K562 (cell line): ENCODE measurements at regions not wholly inside any gene's neighbourhood (a gene's known extent, or its start where the extent isn't known, plus 50 kb on each side); places are given as distances from the start of the nearest gene placed in this dataset.

Source experiments
- ATAC-seq: fragments of 200-7000 bp; cut with Tn5 transposase; 3 replicates; pipeline ENCODE4 v1.9.1; 2020; ENCODE audit warnings: moderate library complexity
- BruUV-seq: library from RNA; stranded (reverse); fragments of 400-500 nt; replicated peaks from 2 replicates; lab custom pipeline; 2021; lab: Mats Ljungman, UMichigan
- CTCF ChIA-PET: fragments of 300-600 bp; formaldehyde crosslinking; extraction: SDS; loops from one replicate; lab custom pipeline; 2021; ENCODE audit warnings: low intra/inter-chr PET ratio; lab: Yijun Ruan, JAX
- POLR2A ChIA-PET: fragments of 300-600, 350-650 bp; sonication (Branson Sonifier 250); formaldehyde crosslinking; extraction: SDS; loops from one replicate; lab custom pipeline; 2021; ENCODE audit warnings: antibody characterized with exemption, inconsistent platforms; lab: Yijun Ruan, JAX
- DNase-seq, 4 experiments: peaks; one replicate each; pipeline versions ENCODE4 v3.0.0 to v3.0.0-alpha.2; 2011 to 2018; ENCODE audit warnings: low spot score in 3 of 4, mixed read lengths in 3 of 4; ENCODE audit errors: extremely low read depth in 1 of 4
- FAIRE-seq: peaks from 2 replicates; lab custom pipeline; 2011; peaks lifted over from hg19 to GRCh38; lab: Jason Lieb, UNC
- H2AFZ ChIP-seq: 2 replicates; pipeline ENCODE4 v1.6.0; 2011; ENCODE audit warnings: low read depth, low read length, control low read depth, inconsistent platforms
- H3K27ac ChIP-seq: fragments of 200-600 bp; 3 replicates; pipeline ENCODE4 v1.8.0; 2011; ENCODE audit warnings: low read depth, mild to moderate bottlenecking, control low read depth, inconsistent platforms, low read length, moderate library complexity, mixed read lengths; ENCODE audit errors: extremely low read depth
- H3K27me3 ChIP-seq, 2 experiments: fragments of 300-600 bp in 1 of 2; 2 replicates in 1 of 2; 3 replicates in 1 of 2; pipeline versions ENCODE4 v1.6.0 to v1.8.0; 2011; ENCODE audit warnings: inconsistent platforms in 2 of 2, low read length in 2 of 2, mild to moderate bottlenecking in 1 of 2, mixed read lengths in 1 of 2, moderate library complexity in 1 of 2; ENCODE audit not compliant: control insufficient read depth in 2 of 2, insufficient read depth in 2 of 2
- H3K36me3 ChIP-seq: fragments of 300-600 bp; 3 replicates; pipeline ENCODE4 v1.8.0; 2011; ENCODE audit warnings: mild to moderate bottlenecking, low read length, inconsistent platforms; ENCODE audit not compliant: control insufficient read depth, insufficient read depth
- H3K4me1 ChIP-seq, 2 experiments: fragments of 200-600 bp in 1 of 2; replicated peaks in 1 of 2; 2 replicates in 1 of 2; 3 replicates in 1 of 2; pipeline versions ENCODE4 v1.5.1 to v1.8.0; 2011; ENCODE audit warnings: inconsistent platforms in 2 of 2, low read length in 2 of 2, mild to moderate bottlenecking in 1 of 2, mixed read lengths in 1 of 2, moderate library complexity in 1 of 2; ENCODE audit not compliant: control insufficient read depth in 2 of 2, insufficient read depth in 2 of 2
- H3K4me2 ChIP-seq: 2 replicates; pipeline ENCODE4 v1.6.1; 2011; ENCODE audit warnings: low read length, control low read depth, inconsistent platforms, mixed read lengths; ENCODE audit not compliant: insufficient read depth
- H3K4me3 ChIP-seq: fragments of 200-600 bp; sonication (generic), shearing (Covaris generic); 2 replicates; pipeline ENCODE4 v1.5.1; 2016; ENCODE audit warnings: control low read depth, inconsistent platforms
- H3K79me2 ChIP-seq: fragments of 200-600 bp; 3 replicates; pipeline ENCODE4 v1.8.0; 2011; ENCODE audit warnings: low read length, inconsistent platforms; ENCODE audit not compliant: control insufficient read depth, insufficient read depth
- H3K9ac ChIP-seq, 2 experiments: 2 replicates each; pipeline versions ENCODE4 v1.6.0 to v1.6.1; 2011; ENCODE audit warnings: low read depth in 2 of 2, low read length in 2 of 2, control low read depth in 1 of 2, inconsistent platforms in 1 of 2, mild to moderate bottlenecking in 1 of 2, mixed read lengths in 1 of 2; ENCODE audit not compliant: insufficient read depth in 1 of 2
- H3K9me1 ChIP-seq: one replicate; pipeline ENCODE4 v1.6.0; 2011; ENCODE audit warnings: inconsistent platforms, mild to moderate bottlenecking, low read length, moderate library complexity; ENCODE audit not compliant: control insufficient read depth, insufficient read depth
- H3K9me3 ChIP-seq: replicated peaks from 2 replicates; pipeline ENCODE4 v1.5.1; 2011; ENCODE audit warnings: low read depth, low read length, inconsistent platforms; ENCODE audit not compliant: control insufficient read depth, insufficient read depth
- H4K20me1 ChIP-seq: replicated peaks from 2 replicates; pipeline ENCODE4 v1.6.1; 2011; ENCODE audit warnings: low read length, inconsistent platforms, mixed read lengths; ENCODE audit not compliant: control insufficient read depth, insufficient read depth
- CBX5 ChIP-seq: IDR thresholded peaks from 2 replicates; pipeline ENCODE4 v1.6.1; 2014; ENCODE audit warnings: low read depth, borderline replicate concordance
- FOSL1 ChIP-seq: fragments of 200-800 bp; sonication (Bioruptor generic); conservative IDR thresholded peaks from 2 replicates; pipeline ENCODE4 v1.6.1; 2016; ENCODE audit warnings: missing genetic modification characterization, missing compliant biosample characterization
- TAL1 ChIP-seq: fragments of 450-650 bp; IDR thresholded peaks from 2 replicates; pipeline ENCODE4 v1.6.1; 2016; ENCODE audit warnings: mild to moderate bottlenecking
- XRCC5 ChIP-seq: fragments of 200-400 bp; formaldehyde crosslinking; IDR thresholded peaks from 2 replicates; pipeline ENCODE4 v1.6.1; 2017; ENCODE audit warnings: low read depth, mild to moderate bottlenecking, low read length
- ZNF444 ChIP-seq: fragments of 250-450 bp; sonication (Bioruptor Pico); IDR thresholded peaks from 2 replicates; pipeline ENCODE4 v1.4.0; 2020; ENCODE audit warnings: mild to moderate bottlenecking, moderate library complexity
- ZNF583 ChIP-seq: fragments of 250-450 bp; sonication (Bioruptor Pico); IDR thresholded peaks from 2 replicates; pipeline ENCODE4 v1.4.0; 2020
- WGBS: fragments of 100-300 bp; shearing (Covaris generic); methylation state at CpG from one replicate; pipeline ENCODE4 v1.1.6; 2016; ENCODE audit warnings: low coverage, mixed read lengths; ENCODE audit not compliant: insufficient coverage; ENCODE audit errors: missing lambda C conversion rate; 5-methylcytosine and 5-hydroxymethylcytosine counted together
- in situ Hi-C: fragments of 300-500 bp; cut with MboI; formaldehyde crosslinking; loops from 4 replicates; pipeline ENCODE4 v1.15.0; 2018; ENCODE audit warnings: inconsistent platforms, mixed read lengths
- intact Hi-C: fragments of 100-400 bp; cut with micrococcal nuclease; formaldehyde crosslinking; loops from 2 replicates; pipeline ENCODE4 v1.14.2; 2022
- TF ChIP-seq, protein P1 (sequence below): fragments of 200-800 bp; sonication (Bioruptor generic); IDR thresholded peaks from 2 replicates; pipeline ENCODE4 v1.6.1; 2017; ENCODE audit warnings: missing genetic modification characterization, missing compliant biosample characterization
- TF ChIP-seq, protein P2 (sequence below): fragments of 250-450 bp; sonication (Bioruptor Pico); IDR thresholded peaks from 2 replicates; pipeline ENCODE4 v1.4.0; 2020; ENCODE audit warnings: borderline replicate concordance
- TF ChIP-seq, protein P3 (sequence below), 2 experiments: fragments of 450-650 bp in 1 of 2; sonication (generic) in 1 of 2; formaldehyde crosslinking in 1 of 2; IDR thresholded peaks; 2 replicates each; pipeline versions ENCODE4 v1.7.1 to v1.9.0; 2016 to 2022; ENCODE audit warnings: inconsistent platforms in 1 of 2, mild to moderate bottlenecking in 1 of 2, missing genetic modification reagents in 1 of 2

DNA sequence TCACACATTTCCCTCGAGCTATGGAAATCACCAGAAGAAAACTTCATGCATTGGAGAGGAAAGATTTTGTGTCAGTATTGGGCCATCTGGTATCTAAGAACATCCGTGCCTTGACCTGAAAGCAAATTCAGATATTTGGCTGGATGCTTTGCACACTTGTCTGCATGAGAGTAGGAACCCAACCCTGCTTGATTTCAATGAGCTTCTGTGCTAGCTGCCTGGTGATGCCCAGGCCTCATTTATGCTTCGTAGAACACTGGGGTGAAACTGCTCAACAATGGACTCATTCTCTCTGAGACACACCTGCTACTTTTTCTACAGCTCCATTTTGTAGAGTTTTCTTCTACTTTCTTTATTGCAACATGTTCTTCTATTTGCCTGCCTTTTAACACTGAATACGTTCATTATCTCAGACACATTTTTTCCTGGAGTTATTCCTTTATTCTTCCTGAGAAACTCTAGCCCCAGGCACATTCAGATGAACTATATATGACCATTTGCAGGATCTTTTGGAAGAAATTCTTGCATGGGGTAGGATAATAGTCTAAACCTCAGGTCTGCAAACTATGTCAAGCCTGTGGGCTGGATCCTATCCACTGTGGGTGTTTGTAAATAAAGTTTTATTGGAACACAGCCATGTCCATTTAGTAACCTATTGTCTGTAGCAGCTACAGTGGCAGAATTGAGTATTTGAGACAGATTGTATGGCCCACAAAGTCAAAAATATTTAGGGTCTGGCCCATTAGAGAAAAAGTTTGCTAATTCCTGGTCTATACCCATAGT is 83.8 kb upstream of the CLCN4 start:
- Histone ChIP-seq H3K27me3 (no peaks in the 10 kb centered on the region; a peak in 1 of 5 replicates), H3K9me3 (no peaks in the 10 kb centered on the region), H3K9me1 (no peaks in the 10 kb centered on the region), H3K79me2 (no peaks in the 10 kb centered on the region), H3K4me2 (no peak overlapping the region), H3K27ac (no peak overlapping the region), H3K4me1 (no peaks in the 10 kb centered on the region)
- no peak for DNase-seq
- intact Hi-C loops = no loop called here
- CTCF ChIA-PET = no interaction called here
- no peak for FAIRE-seq
- TF ChIP-seq FOSL1 (no peak), ZNF583 (CRISPR knock-in tag) (no peak), TAL1 (no peak), CBX5 (no peak), XRCC5 (no peak), ZNF444 (CRISPR knock-in tag) (no peak)
- TF ChIP-seq, protein P1, sequence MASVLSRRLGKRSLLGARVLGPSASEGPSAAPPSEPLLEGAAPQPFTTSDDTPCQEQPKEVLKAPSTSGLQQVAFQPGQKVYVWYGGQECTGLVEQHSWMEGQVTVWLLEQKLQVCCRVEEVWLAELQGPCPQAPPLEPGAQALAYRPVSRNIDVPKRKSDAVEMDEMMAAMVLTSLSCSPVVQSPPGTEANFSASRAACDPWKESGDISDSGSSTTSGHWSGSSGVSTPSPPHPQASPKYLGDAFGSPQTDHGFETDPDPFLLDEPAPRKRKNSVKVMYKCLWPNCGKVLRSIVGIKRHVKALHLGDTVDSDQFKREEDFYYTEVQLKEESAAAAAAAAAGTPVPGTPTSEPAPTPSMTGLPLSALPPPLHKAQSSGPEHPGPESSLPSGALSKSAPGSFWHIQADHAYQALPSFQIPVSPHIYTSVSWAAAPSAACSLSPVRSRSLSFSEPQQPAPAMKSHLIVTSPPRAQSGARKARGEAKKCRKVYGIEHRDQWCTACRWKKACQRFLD (CRISPR knock-in tag) = no peak
- TF ChIP-seq, protein P2, sequence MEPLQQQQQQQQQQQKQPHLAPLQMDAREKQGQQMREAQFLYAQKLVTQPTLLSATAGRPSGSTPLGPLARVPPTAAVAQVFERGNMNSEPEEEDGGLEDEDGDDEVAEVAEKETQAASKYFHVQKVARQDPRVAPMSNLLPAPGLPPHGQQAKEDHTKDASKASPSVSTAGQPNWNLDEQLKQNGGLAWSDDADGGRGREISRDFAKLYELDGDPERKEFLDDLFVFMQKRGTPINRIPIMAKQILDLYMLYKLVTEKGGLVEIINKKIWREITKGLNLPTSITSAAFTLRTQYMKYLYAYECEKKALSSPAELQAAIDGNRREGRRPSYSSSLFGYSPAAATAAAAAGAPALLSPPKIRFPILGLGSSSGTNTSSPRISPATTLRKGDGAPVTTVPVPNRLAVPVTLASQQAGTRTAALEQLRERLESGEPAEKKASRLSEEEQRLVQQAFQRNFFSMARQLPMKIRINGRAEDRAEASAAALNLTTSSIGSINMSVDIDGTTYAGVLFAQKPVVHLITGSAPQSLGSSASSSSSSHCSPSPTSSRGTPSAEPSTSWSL (CRISPR knock-in tag) = no peak
- TF ChIP-seq, protein P3, sequence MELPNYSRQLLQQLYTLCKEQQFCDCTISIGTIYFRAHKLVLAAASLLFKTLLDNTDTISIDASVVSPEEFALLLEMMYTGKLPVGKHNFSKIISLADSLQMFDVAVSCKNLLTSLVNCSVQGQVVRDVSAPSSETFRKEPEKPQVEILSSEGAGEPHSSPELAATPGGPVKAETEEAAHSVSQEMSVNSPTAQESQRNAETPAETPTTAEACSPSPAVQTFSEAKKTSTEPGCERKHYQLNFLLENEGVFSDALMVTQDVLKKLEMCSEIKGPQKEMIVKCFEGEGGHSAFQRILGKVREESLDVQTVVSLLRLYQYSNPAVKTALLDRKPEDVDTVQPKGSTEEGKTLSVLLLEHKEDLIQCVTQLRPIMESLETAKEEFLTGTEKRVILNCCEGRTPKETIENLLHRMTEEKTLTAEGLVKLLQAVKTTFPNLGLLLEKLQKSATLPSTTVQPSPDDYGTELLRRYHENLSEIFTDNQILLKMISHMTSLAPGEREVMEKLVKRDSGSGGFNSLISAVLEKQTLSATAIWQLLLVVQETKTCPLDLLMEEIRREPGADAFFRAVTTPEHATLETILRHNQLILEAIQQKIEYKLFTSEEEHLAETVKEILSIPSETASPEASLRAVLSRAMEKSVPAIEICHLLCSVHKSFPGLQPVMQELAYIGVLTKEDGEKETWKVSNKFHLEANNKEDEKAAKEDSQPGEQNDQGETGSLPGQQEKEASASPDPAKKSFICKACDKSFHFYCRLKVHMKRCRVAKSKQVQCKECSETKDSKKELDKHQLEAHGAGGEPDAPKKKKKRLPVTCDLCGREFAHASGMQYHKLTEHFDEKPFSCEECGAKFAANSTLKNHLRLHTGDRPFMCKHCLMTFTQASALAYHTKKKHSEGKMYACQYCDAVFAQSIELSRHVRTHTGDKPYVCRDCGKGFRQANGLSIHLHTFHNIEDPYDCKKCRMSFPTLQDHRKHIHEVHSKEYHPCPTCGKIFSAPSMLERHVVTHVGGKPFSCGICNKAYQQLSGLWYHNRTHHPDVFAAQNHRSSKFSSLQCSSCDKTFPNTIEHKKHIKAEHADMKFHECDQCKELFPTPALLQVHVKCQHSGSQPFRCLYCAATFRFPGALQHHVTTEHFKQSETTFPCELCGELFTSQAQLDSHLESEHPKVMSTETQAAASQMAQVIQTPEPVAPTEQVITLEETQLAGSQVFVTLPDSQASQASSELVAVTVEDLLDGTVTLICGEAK (IDR thresholded peaks at IDR 0.05) = peak; percentile 73
- TF ChIP-seq, protein P3 (CRISPR knock-in tag; IDR thresholded peaks at IDR 0.05) = no peak
- TF ChIP-seq, all 486 proteins: peak for 1
- Histone ChIP-seq H3K36me3 (no peaks in the 10 kb centered on the region), H3K4me3 (no peak overlapping the region), H3K9ac (no peak overlapping the region), H4K20me1 (no peaks in the 10 kb centered on the region), H2AFZ (no peak overlapping the region)
- POLR2A ChIA-PET = interaction anchor here (0.6 kb wide), 1 partner anchor 94 kb away, joined by 3 read pairs; no protein-coding TSS in a partner anchor
- 3% methylated on average over 4 of the region's 4 CpGs for WGBS
- BruUV-seq = no TSS peak
- in situ Hi-C loops = no loop called here
- ATAC-seq = no peak
